HG03108 (cell line): ENCODE measurements at regions not wholly inside any gene's neighbourhood (a gene's known extent, or its start where the extent isn't known, plus 50 kb on each side); places are given as distances from the start of the nearest gene placed in this dataset.

Experiments
- ATAC-seq: cut with Tn5 transposase; IDR thresholded peaks from one replicate; pipeline ENCODE4 v1.9.1; 2021; ENCODE audit warnings: moderate library complexity; ENCODE audit not compliant: unreplicated experiment

DNA sequence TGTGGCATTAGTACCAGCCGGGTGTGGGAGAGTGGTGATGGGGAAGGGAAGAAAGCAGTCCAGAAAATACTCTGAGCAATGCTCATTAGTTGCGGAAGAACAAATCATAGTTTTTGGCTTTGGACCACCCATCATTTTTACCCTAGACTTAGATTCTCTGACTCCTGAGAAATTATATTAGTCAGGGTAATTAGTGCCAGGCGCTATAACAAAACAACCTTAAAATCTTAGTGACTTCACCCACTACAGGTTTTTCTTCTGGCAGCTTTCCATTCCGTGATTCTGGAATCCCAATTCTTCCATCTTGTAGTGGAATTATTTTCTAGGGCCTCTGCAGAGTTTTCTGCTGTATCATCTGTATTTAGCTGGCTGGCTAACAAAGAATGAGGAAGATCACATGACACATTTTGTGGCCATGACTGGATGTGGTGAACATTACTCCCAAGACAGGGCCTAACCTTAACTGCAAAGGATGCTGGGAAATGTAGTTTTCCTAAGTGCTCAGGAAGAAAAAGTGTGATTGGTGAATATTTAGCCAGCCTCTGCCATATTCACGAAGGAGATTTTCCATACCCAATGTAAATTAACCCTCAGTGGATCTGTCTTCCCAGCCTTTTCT lies 373.0 kb upstream of the MEF2C start:
- no peak for ATAC-seq

DNA sequence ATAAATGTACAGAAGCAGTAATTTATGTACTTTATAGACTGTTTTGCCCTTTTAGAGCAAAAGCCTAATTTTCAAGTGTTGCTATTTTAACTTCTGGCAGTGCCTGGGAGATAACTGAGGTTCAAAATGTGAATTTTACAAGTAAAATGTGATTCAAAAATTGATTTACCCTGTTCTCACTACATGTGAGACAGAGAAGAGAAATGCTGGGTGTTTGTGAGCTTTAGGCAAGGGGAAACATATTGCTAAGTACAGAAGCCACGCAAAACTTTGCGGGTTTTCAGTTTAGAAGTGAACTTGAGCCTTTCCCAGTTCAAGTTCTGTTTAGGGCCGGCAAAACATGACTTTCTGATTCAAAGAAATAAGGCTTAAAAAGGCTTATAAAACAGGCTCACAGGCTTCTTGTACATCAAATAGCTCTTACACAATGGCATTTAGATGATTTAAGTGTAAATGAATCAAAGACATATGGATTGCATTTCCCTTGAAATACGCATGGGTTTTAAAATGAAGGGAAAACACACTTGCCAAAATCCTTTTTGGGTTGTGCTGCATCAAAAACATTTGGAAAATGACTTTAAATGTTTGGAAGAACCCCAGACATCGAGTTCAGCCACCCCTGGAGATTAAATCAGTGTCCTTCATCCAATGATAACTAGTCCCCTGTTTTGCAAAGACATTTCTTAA lies 370.8 kb upstream of the MEF2C start:
- ATAC-seq, result no peak

GRCh38 chr5:89246864-89247263 lies 363.9 kb upstream of the MEF2C start:
- no peak for ATAC-seq

DNA sequence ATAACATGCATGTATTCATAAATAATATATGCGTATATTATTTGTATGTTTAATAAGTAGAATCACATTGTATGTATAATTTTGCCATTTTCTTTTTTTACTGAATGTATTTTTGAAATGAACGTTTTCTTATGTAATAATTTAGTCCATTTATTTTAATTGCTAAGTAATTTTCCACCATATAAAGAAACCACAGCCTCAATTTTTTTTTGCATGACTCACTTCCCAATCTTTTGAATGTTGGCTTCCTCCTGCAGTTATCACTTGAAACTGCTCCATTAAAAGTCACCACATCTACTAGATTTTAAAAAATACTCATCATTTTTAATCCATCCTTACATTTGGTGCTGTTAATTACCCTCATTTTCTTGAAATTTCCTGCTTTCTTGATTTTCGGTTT lies 363.3 kb upstream of the MEF2C start:
- no peak for ATAC-seq

- no peak for ATAC-seq
Observed at GRCh38 chr5:89243611-89244010, 360.6 kb upstream of the MEF2C start.

DNA sequence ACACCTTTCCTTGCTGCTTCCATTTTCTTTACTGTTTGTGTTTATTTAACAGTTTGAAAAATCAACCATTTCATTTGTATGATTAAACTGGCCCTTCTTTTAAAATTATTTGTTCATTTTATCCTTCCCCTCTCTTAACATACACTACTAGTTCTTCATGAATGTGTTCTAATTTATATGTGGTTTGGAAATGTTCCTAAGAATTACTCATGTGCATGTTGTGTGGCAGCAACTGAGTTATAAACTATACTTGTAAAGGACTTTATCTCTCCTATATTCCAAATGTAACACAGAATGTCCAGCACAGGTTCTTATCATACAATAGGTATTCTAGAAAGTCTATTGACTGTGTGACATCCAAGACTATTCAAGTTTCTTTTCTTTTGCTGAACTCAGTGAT lies 358.2 kb upstream of the MEF2C start:
- no peak for ATAC-seq

DNA sequence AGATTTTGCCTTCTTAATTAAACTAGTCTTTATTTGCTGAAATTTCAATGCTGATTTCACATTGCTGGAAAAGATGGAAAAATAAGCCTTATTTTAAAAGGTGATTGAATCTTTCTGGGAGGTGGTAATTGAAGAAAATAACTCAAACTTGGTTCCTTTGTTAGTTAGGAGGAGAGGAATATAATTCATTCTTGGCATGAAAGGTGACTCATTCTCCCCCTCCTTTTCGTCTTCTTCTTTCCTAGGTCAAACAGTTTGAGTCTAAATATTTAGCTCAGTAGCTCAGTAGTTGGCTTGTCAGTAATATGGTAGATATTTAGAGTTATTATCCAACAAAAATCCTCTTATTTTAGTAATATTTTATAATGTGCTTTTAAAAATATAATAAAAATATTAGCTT lies 353.9 kb upstream of the MEF2C start:
- no peak for ATAC-seq

DNA sequence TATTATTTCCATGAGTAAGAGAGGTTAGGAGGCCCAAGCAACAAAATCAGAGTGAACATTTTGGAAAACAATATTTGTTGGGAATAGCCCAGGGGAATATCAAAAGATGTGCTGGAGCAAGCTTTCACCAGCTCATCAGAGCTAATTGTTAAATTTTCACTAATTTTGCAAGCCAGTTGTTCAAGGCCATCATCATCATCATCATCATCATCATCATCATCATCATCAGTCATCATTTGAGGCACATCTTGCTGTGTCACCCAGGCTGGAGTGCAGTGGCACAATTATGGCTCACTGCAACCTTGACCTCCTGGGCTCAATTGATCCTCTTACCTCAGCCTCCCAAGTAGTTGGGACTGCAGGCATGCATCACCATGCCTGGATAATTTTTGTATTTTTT lies 350.5 kb upstream of the MEF2C start:
- no peak for ATAC-seq

DNA sequence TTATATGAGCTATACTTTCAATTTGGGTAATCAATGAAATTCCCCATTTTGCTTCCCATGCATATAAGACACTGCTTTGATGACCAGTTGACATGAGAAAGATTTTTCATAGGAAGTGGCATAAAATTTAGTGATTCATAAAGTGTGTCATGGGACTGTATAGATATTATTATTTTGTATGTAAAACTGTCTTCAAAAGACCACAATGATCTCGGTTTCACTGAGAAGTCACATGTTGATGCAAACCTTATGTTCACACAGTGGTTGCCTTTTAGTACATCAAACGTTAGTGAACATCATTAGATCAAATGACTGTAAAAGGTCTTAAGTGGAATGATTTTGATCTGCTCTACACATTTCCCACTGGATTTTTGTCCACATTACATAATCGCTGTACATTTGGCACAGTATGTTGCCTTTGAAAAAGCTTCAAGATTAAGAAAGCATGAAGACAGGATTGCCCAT lies 349.2 kb upstream of the MEF2C start:
- peak; percentile 98 for ATAC-seq

- ATAC-seq, result no peak
Observed at GRCh38 chr5:89230178-89230577, 347.2 kb upstream of the MEF2C start.

DNA sequence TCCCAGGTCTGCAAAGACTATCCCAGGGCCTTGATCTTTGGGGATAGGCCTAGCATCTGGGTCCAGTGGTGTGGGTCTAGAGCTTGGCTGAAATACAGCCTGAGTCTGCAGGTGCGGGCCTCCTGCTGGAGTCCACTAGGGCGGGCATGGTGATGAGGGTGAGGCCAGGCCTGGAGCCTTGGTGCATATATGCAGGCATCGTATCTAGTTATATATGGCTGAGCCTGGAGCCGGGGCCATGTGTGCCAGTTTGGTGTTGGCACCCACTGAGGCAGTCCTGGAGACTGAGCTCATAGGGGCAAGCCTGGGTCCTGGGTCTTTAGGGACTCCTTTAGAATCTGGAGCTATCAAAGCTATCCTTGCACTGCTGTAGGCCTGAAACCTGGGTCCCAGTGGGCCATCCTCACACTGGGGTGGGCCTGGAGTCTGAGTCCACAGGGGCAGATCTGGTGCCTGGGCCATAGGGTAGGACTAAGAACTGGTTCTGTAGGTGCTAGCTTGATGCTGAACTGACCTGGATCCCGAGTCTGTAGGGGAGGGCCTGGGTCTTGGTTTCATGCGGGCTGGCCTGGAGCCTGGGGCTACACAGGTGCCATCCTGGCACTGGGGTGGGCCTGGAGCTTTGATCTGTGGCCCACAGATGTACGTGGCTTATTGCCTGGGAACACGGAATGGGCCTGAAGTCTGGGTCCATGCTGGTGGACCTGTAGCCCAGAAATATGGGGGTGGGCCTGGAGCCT lies 346.5 kb upstream of the MEF2C start:
- ATAC-seq, result no peak

GRCh38 chr5:89228355-89228754 lies 345.4 kb upstream of the MEF2C start:
- no peak for ATAC-seq

DNA sequence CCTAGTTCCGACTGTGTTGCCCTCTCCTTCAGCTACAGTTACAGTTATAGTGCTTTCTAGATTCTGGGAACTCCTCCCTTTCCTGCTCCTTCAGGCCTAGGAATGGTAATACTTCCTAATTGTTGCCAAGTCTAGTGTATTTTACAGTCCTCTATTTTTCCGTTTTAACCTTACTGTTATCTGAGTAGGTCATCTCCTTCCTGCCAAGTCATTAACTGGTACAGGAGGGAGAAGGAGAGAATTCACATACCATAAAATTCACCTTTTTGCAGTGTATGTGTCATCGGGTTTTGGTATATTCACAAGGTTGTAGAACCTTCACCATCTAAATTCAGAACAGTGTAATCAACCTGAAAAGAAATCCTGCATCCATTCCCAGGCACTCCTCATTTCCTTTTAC lies 335.4 kb upstream of the MEF2C start:
- ATAC-seq, result no peak

- no peak for ATAC-seq
Observed at GRCh38 chr5:89216606-89217005, 333.6 kb upstream of the MEF2C start.

DNA sequence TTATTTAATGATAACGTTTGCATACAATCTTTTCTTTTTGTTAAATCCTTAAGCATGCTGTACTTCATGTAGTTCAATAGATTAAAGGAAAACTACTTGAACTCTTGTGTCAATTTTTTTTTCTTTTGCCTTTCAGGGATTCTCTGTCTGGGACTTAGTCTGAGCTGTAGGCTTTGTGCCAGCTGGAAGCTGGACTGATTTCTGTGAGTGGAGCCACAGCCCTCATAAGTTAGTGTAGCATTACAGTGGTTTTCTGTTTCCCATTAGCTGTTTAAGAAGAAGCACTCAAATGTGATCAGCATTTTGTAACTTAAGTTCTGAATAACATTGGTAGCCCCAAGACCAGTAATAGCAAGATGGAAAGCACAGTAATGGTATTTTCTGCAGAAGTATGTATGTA lies 330.6 kb upstream of the MEF2C start:
- no peak for ATAC-seq

- no peak for ATAC-seq
Observed at GRCh38 chr5:89211836-89212235, 328.9 kb upstream of the MEF2C start.

GRCh38 chr5:89208811-89209210 lies 325.8 kb upstream of the MEF2C start:
- ATAC-seq, result no peak

- no peak for ATAC-seq
Observed at GRCh38 chr5:89208392-89208791, 325.4 kb upstream of the MEF2C start.

GRCh38 chr5:89204756-89205155 lies 321.8 kb upstream of the MEF2C start:
- ATAC-seq, result no peak

DNA sequence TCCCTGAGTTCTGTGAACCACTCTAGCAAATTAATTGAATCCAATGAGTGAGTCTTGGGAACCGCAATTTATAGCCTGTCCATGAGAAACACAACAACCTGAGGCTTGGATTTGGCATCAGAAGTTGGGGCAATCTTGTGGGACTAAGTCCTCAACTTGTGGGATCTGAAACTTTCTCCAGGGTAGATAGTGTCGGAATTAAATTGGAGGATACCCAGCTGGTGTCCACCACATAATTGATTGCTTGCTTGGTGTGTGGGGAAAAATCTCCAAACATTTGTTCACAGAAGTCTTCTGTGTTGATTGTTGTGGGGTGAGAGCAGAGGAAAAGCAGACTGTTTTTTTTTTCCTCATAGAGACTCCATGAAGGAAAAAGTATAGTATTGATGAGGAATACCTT lies 320.6 kb upstream of the MEF2C start:
- ATAC-seq, result no peak

- no peak for ATAC-seq
Observed at GRCh38 chr5:89200899-89201298, 317.9 kb upstream of the MEF2C start.

- ATAC-seq, result no peak
Observed at GRCh38 chr5:89199306-89199705, 316.3 kb upstream of the MEF2C start.
